HG03571 (cell line): ENCODE measurements at regions not wholly inside any gene's neighbourhood (a gene's known extent, or its start where the extent isn't known, plus 50 kb on each side); places are given as distances from the start of the nearest gene placed in this dataset.

Experiments used
- ATAC-seq: cut with Tn5 transposase; IDR thresholded peaks from one replicate; pipeline ENCODE4 v1.9.1; 2021; ENCODE audit not compliant: unreplicated experiment

GRCh38 chrX:45758738-45759397, 558.2 kb upstream of the DIPK2B start:
- peak; percentile 65 for ATAC-seq

GRCh38 chrX:45758319-45758718, 557.6 kb upstream of the DIPK2B start:
- no peak for ATAC-seq

- no peak for ATAC-seq
These were observed 556.6 kb upstream of the DIPK2B start for GRCh38 chrX:45757272-45757671.

GRCh38 chrX:45756557-45756956, 555.9 kb upstream of the DIPK2B start:
- no peak for ATAC-seq

- no peak for ATAC-seq
These were observed 555.0 kb upstream of the DIPK2B start for GRCh38 chrX:45755703-45756102.

GRCh38 chrX:45751156-45751555, 550.5 kb upstream of the DIPK2B start:
- ATAC-seq, result no peak

GRCh38 chrX:45750639-45751038, 550.0 kb upstream of the DIPK2B start:
- no peak for ATAC-seq

GRCh38 chrX:45749375-45749774, 548.7 kb upstream of the DIPK2B start:
- ATAC-seq, result no peak

GRCh38 chrX:45748369-45748774, 547.7 kb upstream of the DIPK2B start:
- ATAC-seq, result no peak

- ATAC-seq, result no peak
These were observed 547.2 kb upstream of the DIPK2B start for GRCh38 chrX:45747905-45748304.

- ATAC-seq, result no peak
These were observed 544.8 kb upstream of the DIPK2B start for GRCh38 chrX:45745479-45745878.

- ATAC-seq, result no peak
These were observed 543.4 kb upstream of the DIPK2B start for GRCh38 chrX:45743906-45744625.

GRCh38 chrX:45743081-45743533, 542.4 kb upstream of the DIPK2B start:
- no peak for ATAC-seq

- no peak for ATAC-seq
These were observed 539.6 kb upstream of the DIPK2B start for GRCh38 chrX:45740291-45740690.

GRCh38 chrX:45735571-45735970, 534.9 kb upstream of the DIPK2B start:
- ATAC-seq, result no peak

GRCh38 chrX:45731448-45731847, 530.8 kb upstream of the DIPK2B start:
- ATAC-seq, result no peak

- ATAC-seq, result no peak
These were observed 527.1 kb upstream of the DIPK2B start for GRCh38 chrX:45727761-45728160.

GRCh38 chrX:45722471-45722870, 521.8 kb upstream of the DIPK2B start:
- ATAC-seq, result no peak

- no peak for ATAC-seq
These were observed 519.2 kb upstream of the DIPK2B start for GRCh38 chrX:45719751-45720501.

- ATAC-seq, result no peak
These were observed 518.0 kb upstream of the DIPK2B start for GRCh38 chrX:45718676-45719075.

- no peak for ATAC-seq
These were observed 516.1 kb upstream of the DIPK2B start for GRCh38 chrX:45716750-45717149.

GRCh38 chrX:45715748-45716147, 515.1 kb upstream of the DIPK2B start:
- no peak for ATAC-seq
